CD14-positive monocyte (primary cell): ENCODE measurements at regions not wholly inside any gene's neighbourhood (a gene's known extent, or its start where the extent isn't known, plus 50 kb on each side); places are given as distances from the start of the nearest gene placed in this dataset.

Experiments
- DNase-seq, 3 donors: peaks; one replicate each; pipeline ENCODE4 v3.0.0-alpha.2; 2011 to 2022
- H2AFZ ChIP-seq: 2 replicates; pipeline ENCODE4 v1.6.0; 2012; ENCODE audit warnings: mild to moderate bottlenecking, low read depth, low read length, inconsistent platforms; ENCODE audit not compliant: insufficient read depth, poor library complexity, severe bottlenecking
- H3K27ac ChIP-seq, 2 donors: 1 replicate in 1 of 2; 2 replicates in 1 of 2; pipeline ENCODE4 v1.5.1; 2012 to 2013; ENCODE audit warnings: low read length in 2 of 2, control low read depth in 1 of 2, inconsistent platforms in 1 of 2, low read depth in 1 of 2, mild to moderate bottlenecking in 1 of 2
- H3K27me3 ChIP-seq, 2 donors: one replicate each; pipeline versions ENCODE4 v1.6.0 to v1.6.1; 2011 to 2013; ENCODE audit warnings: low read length in 2 of 2; ENCODE audit not compliant: control insufficient read depth in 2 of 2, insufficient read depth in 2 of 2
- H3K36me3 ChIP-seq, 2 donors: replicated peaks in 1 of 2; 1 replicate in 1 of 2; 2 replicates in 1 of 2; pipeline versions ENCODE4 v1.5.1 to v1.6.1; 2012 to 2013; ENCODE audit warnings: low read length in 2 of 2, control low read depth in 1 of 2, inconsistent platforms in 1 of 2, mild to moderate bottlenecking in 1 of 2; ENCODE audit not compliant: insufficient read depth in 2 of 2, control insufficient read depth in 1 of 2
- H3K4me1 ChIP-seq, 2 donors: 1 replicate in 1 of 2; 2 replicates in 1 of 2; pipeline versions ENCODE4 v1.5.1 to v1.6.1; 2012 to 2013; ENCODE audit warnings: low read length in 2 of 2, control low read depth in 1 of 2, inconsistent platforms in 1 of 2, mild to moderate bottlenecking in 1 of 2, moderate library complexity in 1 of 2; ENCODE audit not compliant: insufficient read depth in 2 of 2, control insufficient read depth in 1 of 2
- H3K4me2 ChIP-seq: replicated peaks from 2 replicates; pipeline ENCODE3; 2012; ENCODE audit warnings: low read length, moderate library complexity, mild to moderate bottlenecking; ENCODE audit not compliant: poor library complexity, severe bottlenecking; ENCODE audit errors: extremely low read depth
- H3K4me3 ChIP-seq, 3 experiments: fragments of 200-600 bp in 1 of 3; sonication (generic) in 1 of 3; replicated peaks in 1 of 3; 1 replicate in 2 of 3; 2 replicates in 1 of 3; pipeline ENCODE4 v1.5.1; 2011 to 2013; ENCODE audit warnings: low read length in 3 of 3, mild to moderate bottlenecking in 3 of 3, control low read depth in 2 of 3, low read depth in 2 of 3, inconsistent platforms in 1 of 3, moderate library complexity in 1 of 3
- H3K79me2 ChIP-seq: 2 replicates; pipeline ENCODE4 v1.6.0; 2012; ENCODE audit warnings: mild to moderate bottlenecking, control low read depth, inconsistent platforms, low read length, moderate library complexity; ENCODE audit not compliant: insufficient read depth
- H3K9ac ChIP-seq: 2 replicates; pipeline ENCODE4 v1.6.0; 2017; ENCODE audit warnings: low read length, mild to moderate bottlenecking; ENCODE audit not compliant: insufficient read depth, poor library complexity, severe bottlenecking
- H3K9me3 ChIP-seq, 2 donors: replicated peaks in 1 of 2; 1 replicate in 1 of 2; 2 replicates in 1 of 2; pipeline versions ENCODE4 v1.5.1 to v1.6.1; 2012 to 2013; ENCODE audit warnings: low read length in 2 of 2, control low read depth in 1 of 2; ENCODE audit not compliant: control insufficient read depth in 1 of 2, insufficient read depth in 1 of 2
- H4K20me1 ChIP-seq: 2 replicates; pipeline ENCODE4 v1.6.0; 2012; ENCODE audit warnings: mild to moderate bottlenecking, low read length, control low read depth, moderate library complexity; ENCODE audit not compliant: insufficient read depth
- H3K27ac Mint-ChIP-seq, 7 donors: one replicate each; pipeline ENCODE4 v1.8.0; 2020; ENCODE audit warnings: mild to moderate bottlenecking in 7 of 7, mixed read lengths in 7 of 7, moderate library complexity in 6 of 7, inconsistent platforms in 2 of 7
- H3K27me3 Mint-ChIP-seq, 3 donors: one replicate each; pipeline ENCODE4 v1.8.0; 2021 to 2022; ENCODE audit warnings: low read depth in 3 of 3, mild to moderate bottlenecking in 3 of 3, mixed read lengths in 3 of 3, moderate library complexity in 3 of 3, inconsistent platforms in 1 of 3
- H3K36me3 Mint-ChIP-seq, 2 donors: one replicate each; pipeline ENCODE4 v1.8.0; 2020; ENCODE audit warnings: mixed read lengths in 2 of 2, inconsistent platforms in 1 of 2, mild to moderate bottlenecking in 1 of 2
- H3K4me1 Mint-ChIP-seq: one replicate; pipeline ENCODE4 v1.8.0; 2020; ENCODE audit warnings: mild to moderate bottlenecking, mixed read lengths
- H3K4me3 Mint-ChIP-seq, 2 donors: one replicate each; pipeline ENCODE4 v1.8.0; 2020; ENCODE audit warnings: mild to moderate bottlenecking in 2 of 2, mixed read lengths in 2 of 2, moderate library complexity in 1 of 2
- H3K9me3 Mint-ChIP-seq, 7 donors: one replicate each; pipeline ENCODE4 v1.8.0; 2020 to 2022; ENCODE audit warnings: mixed read lengths in 7 of 7, mild to moderate bottlenecking in 6 of 7, moderate library complexity in 6 of 7, inconsistent platforms in 2 of 7
- WGBS: methylation state at CpG from one replicate; pipeline ENCODE4 v1.1.5; 2013; ENCODE audit warnings: missing lambda C conversion rate; ENCODE audit not compliant: insufficient coverage; 5-methylcytosine and 5-hydroxymethylcytosine counted together
- intact Hi-C, 2 donors: fragments of 100-400 bp; cut with micrococcal nuclease; formaldehyde crosslinking; loops; one replicate each; pipeline versions ENCODE4 v1.15.0 to v1.15.1; 2023
- TF ChIP-seq, protein P1 (sequence below): fragments of 200-600 bp; IDR thresholded peaks from one replicate; pipeline ENCODE4 v1.8.0; 2022; ENCODE audit warnings: antibody characterized with exemption, mild to moderate bottlenecking

DNA sequence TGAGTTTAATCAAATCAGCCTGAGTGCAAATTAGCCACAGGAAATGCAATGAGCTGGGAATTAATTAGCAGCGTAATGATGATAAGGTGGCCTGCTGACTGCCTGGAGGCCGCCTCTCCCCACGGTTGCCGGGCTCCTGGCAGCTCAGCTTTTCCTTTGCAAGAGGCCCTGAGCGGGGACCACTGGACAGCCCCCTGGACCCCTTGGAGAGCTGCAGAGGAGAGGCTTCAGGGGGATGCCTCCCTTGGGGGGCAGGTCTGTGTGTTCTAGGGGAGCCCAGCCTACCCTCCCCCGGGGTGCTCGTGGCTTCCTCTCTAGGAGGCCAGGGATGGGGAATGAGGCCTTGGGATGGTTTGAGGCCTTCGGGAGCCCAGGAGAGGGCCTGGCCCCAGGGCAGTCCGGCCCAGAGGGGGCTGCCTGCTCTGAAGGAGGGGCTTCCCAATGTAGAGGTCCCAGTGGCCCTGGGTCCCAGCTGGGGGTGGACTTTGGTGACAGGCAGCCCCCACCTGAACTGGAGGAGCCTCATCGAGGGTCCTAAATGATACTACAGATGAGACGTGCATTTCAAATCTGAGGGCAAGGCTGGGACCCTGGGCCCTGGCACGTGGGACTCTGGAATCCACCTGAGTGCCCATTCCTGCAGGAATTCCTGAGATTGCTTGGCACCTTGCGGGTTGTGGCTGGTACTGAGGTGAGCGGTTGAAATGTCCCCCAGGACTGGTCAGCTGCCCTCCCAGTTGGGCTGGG, 66.4 kb upstream of the BHLHE23 start:
- TF ChIP-seq, protein P1, sequence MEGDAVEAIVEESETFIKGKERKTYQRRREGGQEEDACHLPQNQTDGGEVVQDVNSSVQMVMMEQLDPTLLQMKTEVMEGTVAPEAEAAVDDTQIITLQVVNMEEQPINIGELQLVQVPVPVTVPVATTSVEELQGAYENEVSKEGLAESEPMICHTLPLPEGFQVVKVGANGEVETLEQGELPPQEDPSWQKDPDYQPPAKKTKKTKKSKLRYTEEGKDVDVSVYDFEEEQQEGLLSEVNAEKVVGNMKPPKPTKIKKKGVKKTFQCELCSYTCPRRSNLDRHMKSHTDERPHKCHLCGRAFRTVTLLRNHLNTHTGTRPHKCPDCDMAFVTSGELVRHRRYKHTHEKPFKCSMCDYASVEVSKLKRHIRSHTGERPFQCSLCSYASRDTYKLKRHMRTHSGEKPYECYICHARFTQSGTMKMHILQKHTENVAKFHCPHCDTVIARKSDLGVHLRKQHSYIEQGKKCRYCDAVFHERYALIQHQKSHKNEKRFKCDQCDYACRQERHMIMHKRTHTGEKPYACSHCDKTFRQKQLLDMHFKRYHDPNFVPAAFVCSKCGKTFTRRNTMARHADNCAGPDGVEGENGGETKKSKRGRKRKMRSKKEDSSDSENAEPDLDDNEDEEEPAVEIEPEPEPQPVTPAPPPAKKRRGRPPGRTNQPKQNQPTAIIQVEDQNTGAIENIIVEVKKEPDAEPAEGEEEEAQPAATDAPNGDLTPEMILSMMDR = no peak

DNA sequence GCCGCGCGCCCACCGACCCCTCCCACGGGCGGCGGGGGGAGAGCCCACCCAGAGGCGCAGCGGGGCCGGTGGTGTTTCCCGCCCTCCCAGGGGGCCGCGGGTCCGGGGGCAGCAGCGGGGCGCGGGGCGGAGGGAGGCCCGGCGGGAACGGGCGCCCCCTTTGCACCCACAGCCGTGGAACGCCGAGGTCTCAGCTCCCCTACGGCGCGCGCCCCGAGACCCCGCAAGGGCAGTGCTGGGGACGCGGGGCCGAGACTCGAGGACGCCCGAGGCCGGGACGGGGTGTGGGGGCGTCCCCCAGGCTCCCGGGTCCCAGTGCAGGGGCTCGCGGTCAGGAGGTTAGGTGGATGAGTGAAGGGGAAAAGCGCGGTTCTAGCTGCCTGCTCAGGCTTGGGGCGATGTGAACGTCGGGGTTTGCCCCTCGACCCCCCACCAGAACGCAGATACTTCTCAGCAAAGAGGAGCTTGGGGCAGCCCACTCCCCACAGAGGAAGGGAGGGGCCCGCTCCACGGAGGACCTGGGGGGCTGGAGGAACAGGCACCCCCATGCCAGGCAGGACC, 65.5 kb upstream of the BHLHE23 start:
- H3K4me3 ChIP-seq = no peak overlapping the region
- Mint-ChIP-seq H3K4me3 (peak overlapping the region in 1 of 2 donors; percentile 71), H3K4me1 (no peaks in the 10 kb centered on the region), H3K9me3 (peaks cover 4 to 18% (median 14%) of the 10 kb centered on the region in 7 donors), H3K27ac (no peak overlapping the region), H3K27me3 (peaks cover 28 to 50% (median 29%) of the 10 kb centered on the region in 3 donors), H3K36me3 (peaks cover 0 to 1% of the 10 kb centered on the region in 2 donors)
- TF ChIP-seq, protein P1 = no peak
- peaks cover 0 to 31% of the 10 kb centered on the region in 2 donors for H3K27me3 ChIP-seq
- no peaks in the 10 kb centered on the region for H3K79me2 ChIP-seq
- H3K36me3 ChIP-seq = no peaks in the 10 kb centered on the region
- peaks cover 2 to 3% of the 10 kb centered on the region in 2 donors for H3K9me3 ChIP-seq
- intact Hi-C loops = no loop called here
- no peak for DNase-seq
- WGBS = 10% methylated on average over 43 of the region's 52 CpGs
- no peak overlapping the region for H3K27ac ChIP-seq
- H4K20me1 ChIP-seq = no peaks in the 10 kb centered on the region
- no peak overlapping the region for H2AFZ ChIP-seq
- no peaks in the 10 kb centered on the region for H3K4me1 ChIP-seq
- no peak overlapping the region for H3K4me2 ChIP-seq
- H3K9ac ChIP-seq = no peak overlapping the region

More for the DNA sequence above, 66.4 kb upstream of the BHLHE23 start:
- Mint-ChIP-seq H3K4me3 (peak overlapping the region in 1 of 2 donors; percentile 71), H3K4me1 (no peaks in the 10 kb centered on the region), H3K9me3 (peaks cover 7 to 24% (median 22%) of the 10 kb centered on the region in 7 donors), H3K36me3 (peaks cover 0 to 1% of the 10 kb centered on the region in 2 donors), H3K27ac (no peak overlapping the region), H3K27me3 (peaks cover 28 to 47% (median 29%) of the 10 kb centered on the region in 3 donors)
- H3K27me3 ChIP-seq = peaks cover 0 to 31% of the 10 kb centered on the region in 2 donors
- H3K4me1 ChIP-seq = no peaks in the 10 kb centered on the region
- no peak for DNase-seq
- no peak overlapping the region for H2AFZ ChIP-seq
- H3K9me3 ChIP-seq = peaks cover 3 to 10% of the 10 kb centered on the region in 2 donors
- no peak overlapping the region for H3K27ac ChIP-seq
- H4K20me1 ChIP-seq = no peaks in the 10 kb centered on the region
- intact Hi-C loops = no loop called here
- H3K79me2 ChIP-seq = no peaks in the 10 kb centered on the region
- no peak overlapping the region for H3K9ac ChIP-seq
- no peak overlapping the region for H3K4me2 ChIP-seq
- no peaks in the 10 kb centered on the region for H3K36me3 ChIP-seq
- WGBS = 78% methylated on average over 9 of the region's 14 CpGs
- no peak overlapping the region for H3K4me3 ChIP-seq
